ENCODE measurements at regions not wholly inside any gene's neighbourhood (a gene's known extent, or its start where the extent isn't known, plus 50 kb on each side); places are given as distances from the start of the nearest gene placed in this dataset.
"Not testable (repeated sequence)": the region's sequence is repeated elsewhere in the genome, so short reads cannot be mapped to it uniquely, and the experiment has no call there.

- TF ChIP-seq CTCF (IDR thresholded peaks at IDR 0.05; ENCODE audit: control extremely low read depth in 1 of 3, insufficient read depth in 1 of 3, low read depth in 1 of 3, low read length in 3 of 3): no peak
- TF ChIP-seq CEBPB (IDR thresholded peaks at IDR 0.05; ENCODE audit: low read depth, low read length): no peak
- TF ChIP-seq KDM1A (IDR thresholded peaks at IDR 0.05; ENCODE audit: borderline replicate concordance, low read length): no peak
Observed at GRCh38 chr6:131492932-131493573, 80.0 kb upstream of the ARG1 start (continued).

DNA sequence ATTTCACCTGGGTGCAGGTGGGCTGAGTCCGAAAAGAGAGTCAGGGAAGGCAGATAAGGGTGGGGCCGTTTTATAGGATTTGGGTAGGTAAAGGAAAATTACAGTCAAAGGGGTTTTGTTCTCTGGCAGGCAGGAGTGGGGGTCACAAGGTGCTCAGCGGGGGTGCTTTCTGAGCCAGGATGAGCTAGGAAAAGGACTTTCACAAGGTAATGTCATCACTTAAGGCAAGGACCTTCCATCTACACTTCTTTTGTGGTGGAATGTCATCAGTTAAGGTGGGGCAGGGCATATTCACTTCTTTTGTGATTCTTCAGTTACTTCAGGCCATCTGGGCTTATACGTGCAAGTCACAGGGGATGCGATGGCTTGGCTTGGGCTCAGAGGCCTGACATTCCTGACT is 68.6 kb upstream of the ARG1 start:
- H3K4me1 ChIP-seq (replicated peaks in 1 of 4; ENCODE audit: control insufficient read depth in 3 of 4, insufficient read depth in 4 of 4, low read length in 3 of 4); H4K20me1 ChIP-seq (replicated peaks in 1 of 2; ENCODE audit: control insufficient read depth in 1 of 2, insufficient read depth in 2 of 2, low read length in 2 of 2); H3K9ac ChIP-seq (replicated peaks in 1 of 4; ENCODE audit: extremely low read depth in 1 of 4, low read depth in 3 of 4, low read length in 3 of 4); H3K14ac ChIP-seq (ENCODE audit: insufficient read length); H2AFZ ChIP-seq (ENCODE audit: low read length); H2BK12ac ChIP-seq (ENCODE audit: low read depth, low read length); H3K36me3 ChIP-seq (ENCODE audit: control insufficient read depth in 2 of 4, insufficient read depth in 4 of 4, low read length in 3 of 4); H3K79me2 ChIP-seq (ENCODE audit: control insufficient read depth in 1 of 2, insufficient read depth in 2 of 2, low read length in 2 of 2); H3K4me2 ChIP-seq (ENCODE audit: insufficient read depth in 1 of 2, low read depth in 2 of 2, low read length in 2 of 2); CTCF ChIA-PET (ENCODE audit: partially characterized antibody); H3K56ac ChIP-seq (replicated peaks; ENCODE audit: insufficient read length, low read depth, low read length); H4K8ac ChIP-seq (ENCODE audit: extremely low read depth, insufficient read depth, low read length); H2BK20ac ChIP-seq (ENCODE audit: low read length); H3K4ac ChIP-seq (replicated peaks; ENCODE audit: insufficient read length, low read depth, low read length); H3K23ac ChIP-seq (ENCODE audit: insufficient read length); H2BK5ac ChIP-seq (ENCODE audit: low read depth, low read length); FAIRE-seq; H2AK5ac ChIP-seq (ENCODE audit: low read depth, low read length); H3K79me1 ChIP-seq (ENCODE audit: low read depth, low read length); H3K27me3 ChIP-seq (replicated peaks in 1 of 4; ENCODE audit: control insufficient read depth in 3 of 4, extremely low read depth in 1 of 4, insufficient read depth in 3 of 4, low read length in 3 of 4); H3K4me3 ChIP-seq (ENCODE audit: extremely low read depth in 1 of 4, insufficient read depth in 2 of 4, low read depth in 3 of 4, low read length in 4 of 4); H2BK120ac ChIP-seq (replicated peaks; ENCODE audit: low read depth, low read length); H3K27ac ChIP-seq (ENCODE audit: low read depth, low read length); H3K18ac ChIP-seq (ENCODE audit: extremely low read depth, low read length); H3K23me2 ChIP-seq (ENCODE audit: low read depth, low read length); H4K5ac ChIP-seq (ENCODE audit: insufficient read length, low read depth, low read length); H3K9me3 ChIP-seq (ENCODE audit: insufficient read depth in 2 of 2, low read depth in 1 of 2, low read length in 1 of 2); POLR2A ChIA-PET (ENCODE audit: partially characterized antibody); H2BK15ac ChIP-seq (ENCODE audit: low read length); H4K91ac ChIP-seq (replicated peaks; ENCODE audit: insufficient read length, low read length): not testable (repeated sequence)
- 69% methylated on average over 5 of the region's 5 CpGs; no CpG with 5 or more reads in 1 of the 2 experiments for WGBS, 2 experiments (ENCODE audit: extremely low coverage in 1 of 2, insufficient coverage in 1 of 2, insufficient read length in 1 of 2, insufficient replicate concordance in 2 of 2, low coverage in 1 of 2, low lambda C conversion rate in 2 of 2, missing lambda C conversion rate in 1 of 2)
- peak in 1 of 2 experiments; percentile 47 for DNase-seq (ENCODE audit: low read depth in 1 of 2, low spot score in 2 of 2)
